GM12891 (cell line): ENCODE measurements at regions not wholly inside any gene's neighbourhood (a gene's known extent, or its start where the extent isn't known, plus 50 kb on each side); places are given as distances from the start of the nearest gene placed in this dataset.

Experiments
- POLR2AphosphoS5 ChIP-seq: IDR thresholded peaks from 2 replicates; pipeline ENCODE4 v1.6.1; 2011; ENCODE audit warnings: low read depth, low read length, control low read depth
- TAF1 ChIP-seq: IDR thresholded peaks from 2 replicates; pipeline ENCODE4 v1.6.1; 2011; ENCODE audit warnings: low read depth, low read length, control low read depth

GRCh38 chr5:6845856-6846255 is 132.6 kb downstream of the TENT4A start:
- TF ChIP-seq POLR2AphosphoS5 (no peak), TAF1 (no peak)
